GM13977 (cell line): ENCODE measurements at regions not wholly inside any gene's neighbourhood (a gene's known extent, or its start where the extent isn't known, plus 50 kb on each side); places are given as distances from the start of the nearest gene placed in this dataset.

Experiments
- DNase-seq: peaks from one replicate; pipeline ENCODE4 v3.0.0; 2012; ENCODE audit warnings: low spot score
- in situ Hi-C: fragments of 300-500 bp; cut with MboI; formaldehyde crosslinking; loops from one replicate; pipeline ENCODE4 v1.12.0; 2022; ENCODE audit warnings: low sequenced_read_pairs, low pct_unique_long_range_greater_than_20kb, mixed read lengths, inconsistent platforms; ENCODE audit not compliant: unreplicated experiment
- TF ChIP-seq, protein P1 (sequence below): IDR thresholded peaks from 2 replicates; pipeline ENCODE4 v1.5.1; 2012; ENCODE audit warnings: mild to moderate bottlenecking, control low read depth; ENCODE audit not compliant: insufficient read depth; ENCODE audit errors: extremely low read depth, missing control alignments

DNA sequence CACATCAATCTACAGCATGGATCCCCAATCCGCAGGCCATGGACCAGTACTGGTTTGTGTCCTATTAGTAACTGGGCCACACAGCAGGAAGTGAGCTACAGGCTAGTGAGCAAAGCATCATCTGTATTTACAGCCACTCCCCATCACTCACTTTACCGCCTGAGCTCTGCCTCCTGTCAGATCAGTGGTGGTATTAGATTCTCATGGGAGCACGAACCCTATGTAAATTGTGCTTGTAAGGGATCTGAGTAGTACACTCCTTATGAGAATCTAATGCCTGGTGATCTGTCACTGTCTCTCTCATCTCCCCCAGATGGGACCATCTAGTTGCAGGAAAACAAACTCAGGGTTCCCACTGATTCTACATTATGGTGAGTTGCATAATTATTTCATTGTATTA is 212.7 kb upstream of the FAM174A start:
- in situ Hi-C loops, result no loop called here
- no peak for DNase-seq
- TF ChIP-seq, protein P1, sequence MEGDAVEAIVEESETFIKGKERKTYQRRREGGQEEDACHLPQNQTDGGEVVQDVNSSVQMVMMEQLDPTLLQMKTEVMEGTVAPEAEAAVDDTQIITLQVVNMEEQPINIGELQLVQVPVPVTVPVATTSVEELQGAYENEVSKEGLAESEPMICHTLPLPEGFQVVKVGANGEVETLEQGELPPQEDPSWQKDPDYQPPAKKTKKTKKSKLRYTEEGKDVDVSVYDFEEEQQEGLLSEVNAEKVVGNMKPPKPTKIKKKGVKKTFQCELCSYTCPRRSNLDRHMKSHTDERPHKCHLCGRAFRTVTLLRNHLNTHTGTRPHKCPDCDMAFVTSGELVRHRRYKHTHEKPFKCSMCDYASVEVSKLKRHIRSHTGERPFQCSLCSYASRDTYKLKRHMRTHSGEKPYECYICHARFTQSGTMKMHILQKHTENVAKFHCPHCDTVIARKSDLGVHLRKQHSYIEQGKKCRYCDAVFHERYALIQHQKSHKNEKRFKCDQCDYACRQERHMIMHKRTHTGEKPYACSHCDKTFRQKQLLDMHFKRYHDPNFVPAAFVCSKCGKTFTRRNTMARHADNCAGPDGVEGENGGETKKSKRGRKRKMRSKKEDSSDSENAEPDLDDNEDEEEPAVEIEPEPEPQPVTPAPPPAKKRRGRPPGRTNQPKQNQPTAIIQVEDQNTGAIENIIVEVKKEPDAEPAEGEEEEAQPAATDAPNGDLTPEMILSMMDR, result no peak

DNA sequence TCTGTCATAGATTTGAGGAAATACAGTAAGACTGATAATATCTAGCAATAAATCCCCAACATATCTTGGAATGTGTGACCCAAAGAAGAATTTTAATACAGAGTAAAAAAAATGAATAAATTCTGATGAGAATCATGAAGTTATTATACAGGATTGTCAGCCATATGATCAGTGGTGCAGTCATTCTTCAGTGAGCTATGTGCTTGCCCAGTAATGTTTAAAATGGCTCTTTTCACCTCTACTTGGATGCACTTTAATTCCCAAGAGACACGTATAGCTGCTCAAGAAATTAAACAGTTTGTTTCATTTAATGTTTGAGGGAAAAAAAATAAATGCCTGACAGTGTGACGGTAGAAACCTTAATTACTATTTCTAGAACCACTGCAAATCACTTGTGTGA is 215.3 kb upstream of the FAM174A start:
- no peak for DNase-seq
- in situ Hi-C loops, result no loop called here
- TF ChIP-seq, protein P1, result no peak

- in situ Hi-C loops, result no loop called here
- TF ChIP-seq, protein P1, result no peak
- DNase-seq, result no peak
These were observed 221.5 kb upstream of the FAM174A start for GRCh38 chr5:100313657-100314056.

- TF ChIP-seq, protein P1, result no peak
- DNase-seq, result no peak
- in situ Hi-C loops, result no loop called here
These were observed 223.4 kb upstream of the FAM174A start for GRCh38 chr5:100311806-100312205.

DNA sequence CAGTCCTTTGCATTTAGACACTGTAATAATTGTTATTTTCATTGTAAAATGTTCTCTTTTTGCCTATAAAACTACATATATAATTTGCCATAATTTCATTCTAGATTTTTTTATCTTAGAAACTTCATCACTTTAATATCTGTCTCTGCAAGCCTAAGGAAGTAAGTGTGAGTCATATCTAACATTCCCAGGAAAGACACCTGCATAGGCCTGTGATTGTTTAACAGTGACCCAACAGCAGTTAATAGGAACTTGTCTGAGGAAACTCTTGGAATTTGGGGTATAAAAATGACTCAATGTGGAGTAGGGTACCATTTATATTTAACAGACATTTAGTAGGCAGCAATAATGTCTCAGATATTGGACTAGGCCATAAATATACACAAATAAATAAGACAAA is 229.2 kb upstream of the FAM174A start:
- in situ Hi-C loops, result no loop called here
- no peak for DNase-seq
- TF ChIP-seq, protein P1, result no peak

DNA sequence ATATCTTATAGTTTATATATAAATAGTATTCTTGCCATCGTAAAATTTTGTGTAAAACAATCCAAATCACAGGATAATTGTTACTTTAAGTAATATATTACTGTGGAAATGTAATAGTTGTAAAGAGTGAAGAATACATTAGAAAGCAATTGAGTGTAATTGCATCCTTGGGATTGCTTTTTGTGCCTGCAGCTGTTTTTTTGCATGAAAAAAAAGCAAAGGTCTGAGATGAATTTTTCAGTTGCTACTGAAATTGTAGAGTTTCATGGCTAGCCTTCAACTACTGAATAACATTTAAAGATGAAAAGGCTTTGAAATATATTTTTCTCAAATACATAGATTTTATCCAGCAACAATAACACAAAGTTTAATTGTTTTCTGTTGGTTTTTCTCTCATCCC is 232.0 kb upstream of the FAM174A start:
- in situ Hi-C loops, result no loop called here
- TF ChIP-seq, protein P1, result no peak
- no peak for DNase-seq

DNA sequence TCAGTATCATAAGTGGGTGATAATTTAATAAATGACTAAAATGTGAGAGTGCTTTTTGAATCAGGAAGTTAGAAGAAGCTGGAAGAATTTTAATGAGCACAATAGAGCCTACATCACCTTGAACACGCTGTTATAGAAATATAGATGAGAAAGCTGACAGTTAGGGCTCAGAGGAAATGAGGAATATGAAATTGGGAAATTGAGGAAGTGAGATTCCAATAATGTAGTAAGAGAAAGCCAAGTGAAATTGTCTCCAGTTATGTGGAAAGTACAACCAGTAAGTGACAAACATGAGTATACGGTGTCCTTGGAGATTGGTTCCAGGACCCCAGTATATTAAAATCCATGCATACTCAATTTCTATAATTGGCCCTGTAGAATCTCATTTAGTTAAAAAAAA is 235.9 kb upstream of the FAM174A start:
- in situ Hi-C loops, result no loop called here
- TF ChIP-seq, protein P1, result no peak
- DNase-seq, result no peak
